OCI-LY1 (cell line): ENCODE measurements at regions not wholly inside any gene's neighbourhood (a gene's known extent, or its start where the extent isn't known, plus 50 kb on each side); places are given as distances from the start of the nearest gene placed in this dataset.

ENCODE experiments used
- H2AFZ ChIP-seq: fragments of 200-600 bp; sonication (generic), shearing (Covaris generic); 2 replicates; pipeline ENCODE4 v1.6.0; 2014; ENCODE audit warnings: antibody characterized with exemption, mild to moderate bottlenecking, low read length
- H3F3A ChIP-seq: fragments of 200-600 bp; sonication (generic), shearing (Covaris generic); 2 replicates; pipeline ENCODE4 v1.6.0; 2014; ENCODE audit warnings: mild to moderate bottlenecking, antibody characterized with exemption, low read length, moderate library complexity; ENCODE audit not compliant: insufficient read depth
- H3K27ac ChIP-seq: fragments of 200-600 bp; sonication (generic); 2 replicates; pipeline ENCODE4 v1.5.1; 2014; ENCODE audit warnings: low read length, mixed run types, mild to moderate bottlenecking, low read depth; ENCODE audit not compliant: poor library complexity, severe bottlenecking
- H3K27me3 ChIP-seq: fragments of 200-600 bp; sonication (generic); 2 replicates; pipeline ENCODE4 v1.6.0; 2014; ENCODE audit warnings: antibody characterized with exemption, mild to moderate bottlenecking, low read length, moderate library complexity; ENCODE audit not compliant: insufficient read depth
- H3K36me3 ChIP-seq: fragments of 200-600 bp; sonication (generic); 2 replicates; pipeline ENCODE4 v1.6.1; 2014; ENCODE audit warnings: mild to moderate bottlenecking, antibody characterized with exemption, low read length, moderate library complexity, mixed read lengths; ENCODE audit not compliant: insufficient read depth
- H3K4me1 ChIP-seq: fragments of 200-600 bp; sonication (generic); 2 replicates; pipeline ENCODE4 v1.5.1; 2014; ENCODE audit warnings: mild to moderate bottlenecking, low read length, moderate library complexity; ENCODE audit not compliant: insufficient read depth, severe bottlenecking
- H3K4me2 ChIP-seq: fragments of 200-600 bp; sonication (generic), shearing (Covaris generic); 2 replicates; pipeline ENCODE4 v1.6.1; 2014; ENCODE audit warnings: low read length
- H3K4me3 ChIP-seq: fragments of 200-600 bp; sonication (generic); 2 replicates; pipeline ENCODE4 v1.5.1; 2014; ENCODE audit warnings: low read length, low read depth, mild to moderate bottlenecking, mixed read lengths; ENCODE audit not compliant: poor library complexity, severe bottlenecking
- H3K79me2 ChIP-seq: fragments of 200-600 bp; shearing (Covaris generic); 2 replicates; pipeline ENCODE4 v1.6.1; 2016; ENCODE audit warnings: mixed run types, low read length, mixed read lengths; ENCODE audit not compliant: insufficient read depth
- H3K9ac ChIP-seq: fragments of 200-600 bp; sonication (generic), shearing (Covaris generic); 2 replicates; pipeline ENCODE4 v1.6.1; 2014; ENCODE audit warnings: mild to moderate bottlenecking, low read length, mixed read lengths
- H3K9me2 ChIP-seq: fragments of 200-600 bp; sonication (generic), shearing (Covaris generic); 2 replicates; pipeline ENCODE4 v1.6.1; 2014; ENCODE audit warnings: low read depth, mild to moderate bottlenecking, low read length, mixed read lengths
- H3K9me3 ChIP-seq: fragments of 200-600 bp; shearing (Covaris generic); 2 replicates; pipeline ENCODE4 v1.6.1; 2014; ENCODE audit warnings: low read length, mixed read lengths
- H4K20me1 ChIP-seq: fragments of 200-600 bp; sonication (generic), shearing (Covaris generic); 2 replicates; pipeline ENCODE4 v1.6.0; 2016; ENCODE audit warnings: mild to moderate bottlenecking, low read length; ENCODE audit not compliant: insufficient read depth
- EZH2 ChIP-seq: fragments of 200-600 bp; sonication (generic), shearing (Covaris generic); IDR thresholded peaks from 2 replicates; pipeline ENCODE4 v1.8.0; 2017; ENCODE audit warnings: borderline replicate concordance, mixed run types, mild to moderate bottlenecking, antibody characterized with exemption, low read length, moderate library complexity, mixed read lengths
- TF ChIP-seq, protein P1 (sequence below): fragments of 200-600 bp; sonication (generic), shearing (Covaris generic); IDR thresholded peaks from 2 replicates; pipeline ENCODE4 v1.5.1; 2017; ENCODE audit warnings: mild to moderate bottlenecking, antibody characterized with exemption, low read length, moderate library complexity, mixed read lengths

DNA sequence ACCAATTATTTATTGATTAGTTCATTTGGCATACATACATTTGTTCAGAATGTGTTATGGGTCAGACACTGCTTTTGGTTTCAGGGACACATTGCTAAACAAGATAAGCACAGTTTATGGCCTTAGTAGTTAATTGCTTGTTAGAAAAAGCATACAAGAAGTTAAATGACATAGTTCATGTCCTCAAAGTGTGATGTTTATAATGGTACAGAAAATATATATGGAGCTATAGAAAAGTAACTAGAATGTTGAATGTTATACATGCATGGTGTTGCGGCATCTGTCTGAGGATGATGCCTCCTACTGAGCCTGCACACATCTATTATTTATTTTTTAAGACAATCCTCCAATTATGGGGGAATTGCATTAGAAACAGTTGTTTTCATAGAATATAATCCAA is 1476.3 kb upstream of the PCDH7 start:
- Histone ChIP-seq H3K4me3 (no peak overlapping the region), H3K27me3 (no peaks in the 10 kb centered on the region), H3K9me2 (no peaks in the 10 kb centered on the region), H2AFZ (no peak overlapping the region), H3F3A (no peaks in the 10 kb centered on the region), H3K79me2 (no peaks in the 10 kb centered on the region), H3K9me3 (no peaks in the 10 kb centered on the region), H3K9ac (no peak overlapping the region), H3K36me3 (no peaks in the 10 kb centered on the region), H3K4me2 (no peak overlapping the region), H3K4me1 (no peaks in the 10 kb centered on the region), H4K20me1 (no peaks in the 10 kb centered on the region), H3K27ac (no peak overlapping the region)
- TF ChIP-seq, protein P1, sequence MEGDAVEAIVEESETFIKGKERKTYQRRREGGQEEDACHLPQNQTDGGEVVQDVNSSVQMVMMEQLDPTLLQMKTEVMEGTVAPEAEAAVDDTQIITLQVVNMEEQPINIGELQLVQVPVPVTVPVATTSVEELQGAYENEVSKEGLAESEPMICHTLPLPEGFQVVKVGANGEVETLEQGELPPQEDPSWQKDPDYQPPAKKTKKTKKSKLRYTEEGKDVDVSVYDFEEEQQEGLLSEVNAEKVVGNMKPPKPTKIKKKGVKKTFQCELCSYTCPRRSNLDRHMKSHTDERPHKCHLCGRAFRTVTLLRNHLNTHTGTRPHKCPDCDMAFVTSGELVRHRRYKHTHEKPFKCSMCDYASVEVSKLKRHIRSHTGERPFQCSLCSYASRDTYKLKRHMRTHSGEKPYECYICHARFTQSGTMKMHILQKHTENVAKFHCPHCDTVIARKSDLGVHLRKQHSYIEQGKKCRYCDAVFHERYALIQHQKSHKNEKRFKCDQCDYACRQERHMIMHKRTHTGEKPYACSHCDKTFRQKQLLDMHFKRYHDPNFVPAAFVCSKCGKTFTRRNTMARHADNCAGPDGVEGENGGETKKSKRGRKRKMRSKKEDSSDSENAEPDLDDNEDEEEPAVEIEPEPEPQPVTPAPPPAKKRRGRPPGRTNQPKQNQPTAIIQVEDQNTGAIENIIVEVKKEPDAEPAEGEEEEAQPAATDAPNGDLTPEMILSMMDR, result no peak
- no peak for TF ChIP-seq EZH2

DNA sequence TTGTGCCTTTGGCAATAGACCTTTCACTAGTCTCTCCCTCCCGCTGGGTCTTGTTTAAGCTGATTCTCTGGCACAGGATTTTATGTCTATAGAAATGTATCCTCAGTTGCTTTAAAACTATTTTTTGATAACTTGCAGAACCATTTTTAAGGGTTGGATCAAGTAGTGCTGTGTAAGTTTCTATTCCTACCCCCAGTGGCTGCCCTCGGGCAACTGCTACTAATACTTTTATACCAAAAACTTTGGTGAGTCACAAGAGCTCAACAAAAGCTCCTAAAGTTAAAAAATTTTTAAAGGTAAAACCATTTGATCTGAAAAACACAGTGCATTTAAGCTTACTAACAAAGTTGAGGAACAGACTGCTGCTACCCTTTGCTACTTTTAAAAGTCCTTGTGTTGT is 1460.6 kb upstream of the PCDH7 start:
- Histone ChIP-seq H3K4me2 (no peak overlapping the region), H3K36me3 (no peaks in the 10 kb centered on the region), H3K9me2 (no peaks in the 10 kb centered on the region), H3K4me1 (no peaks in the 10 kb centered on the region), H3F3A (no peaks in the 10 kb centered on the region), H3K27me3 (no peaks in the 10 kb centered on the region), H3K4me3 (no peak overlapping the region), H3K79me2 (no peaks in the 10 kb centered on the region), H3K27ac (no peak overlapping the region), H2AFZ (no peak overlapping the region), H3K9ac (no peak overlapping the region), H3K9me3 (no peaks in the 10 kb centered on the region), H4K20me1 (no peaks in the 10 kb centered on the region)
- TF ChIP-seq, protein P1, result no peak
- TF ChIP-seq EZH2, result no peak

DNA sequence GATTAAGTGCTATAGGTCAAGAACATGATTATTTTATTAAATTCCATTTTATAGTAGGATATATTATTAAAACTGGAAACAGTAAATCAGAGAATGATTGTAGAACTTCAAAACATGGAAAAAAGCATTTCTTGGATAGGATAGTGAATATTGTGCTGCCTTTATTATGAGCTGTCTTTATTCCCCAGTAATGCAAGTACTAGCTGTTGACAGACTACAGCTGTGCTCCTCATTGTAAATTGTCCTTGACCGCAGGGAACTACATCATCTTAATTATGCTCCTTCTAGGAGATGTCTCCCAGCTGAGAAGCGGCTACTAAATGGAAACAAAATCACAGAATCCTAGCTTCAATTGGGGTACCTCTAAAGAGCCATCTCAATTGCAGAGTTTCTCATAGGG is 1457.2 kb upstream of the PCDH7 start:
- TF ChIP-seq, protein P1, result no peak
- no peak for TF ChIP-seq EZH2
- no peaks in the 10 kb centered on the region for H3K4me1 ChIP-seq
- no peak overlapping the region for H3K27ac ChIP-seq
- H3K4me3 ChIP-seq, result no peak overlapping the region
- no peaks in the 10 kb centered on the region for H4K20me1 ChIP-seq
- H3K4me2 ChIP-seq, result no peak overlapping the region
- no peaks in the 10 kb centered on the region for H3K9me2 ChIP-seq
- H3K79me2 ChIP-seq, result no peaks in the 10 kb centered on the region
- H3K36me3 ChIP-seq, result no peaks in the 10 kb centered on the region
- H2AFZ ChIP-seq, result no peak overlapping the region
- H3F3A ChIP-seq, result no peaks in the 10 kb centered on the region
- H3K9ac ChIP-seq, result no peak overlapping the region
- H3K9me3 ChIP-seq, result no peaks in the 10 kb centered on the region
- no peaks in the 10 kb centered on the region for H3K27me3 ChIP-seq
